Body of pancreas (tissue), 4 donors: ENCODE measurements at regions not wholly inside any gene's neighbourhood (a gene's known extent, or its start where the extent isn't known, plus 50 kb on each side); places are given as distances from the start of the nearest gene placed in this dataset.
A peak's percentile ranks its signal among the peaks of the same experiment; 100 is the strongest.

ENCODE experiments used
- ATAC-seq: fragments of 150-250 bp; one replicate; pipeline ENCODE4 v1.9.1; 2016
- DNase-seq, 4 donors: peaks; one replicate each; pipeline ENCODE4 v3.0.0-alpha.2; 2019
- H3K27ac ChIP-seq, 4 donors: fragments of 200-600 bp; sonication (generic); 1 replicate in 3 of 4; 2 replicates in 1 of 4; pipeline versions ENCODE4 v1.5.1 to v1.6.1; 2016 to 2019; ENCODE audit warnings: mild to moderate bottlenecking in 1 of 4, mixed read lengths in 1 of 4, moderate library complexity in 1 of 4
- H3K27me3 ChIP-seq, 2 donors: fragments of 200-600 bp; sonication (generic); one replicate each; pipeline ENCODE4 v1.6.0; 2016; ENCODE audit warnings: mild to moderate bottlenecking in 1 of 2
- H3K36me3 ChIP-seq, 2 donors: fragments of 200-600 bp; sonication (generic); replicated peaks in 1 of 2; 2 replicates each; pipeline ENCODE4 v1.5.1; 2016; ENCODE audit warnings: low read depth in 2 of 2; ENCODE audit not compliant: insufficient read depth in 1 of 2
- H3K4me1 ChIP-seq: fragments of 200-600 bp; sonication (generic); one replicate; pipeline ENCODE4 v1.6.0; 2016
- H3K4me3 ChIP-seq, 2 donors: fragments of 200-600 bp; sonication (generic); 1 replicate in 1 of 2; 2 replicates in 1 of 2; pipeline ENCODE4 v1.5.1; 2016 to 2019
- H3K9me3 ChIP-seq, 3 donors: fragments of 200-600 bp; sonication (generic); 1 replicate in 2 of 3; 2 replicates in 1 of 3; pipeline ENCODE4 v1.5.1; 2016
- CTCF ChIP-seq, 7 experiments: fragments of 450-650 bp in 4 of 7; fragments of 200-600 bp in 3 of 7; sonication (generic) in 3 of 7; IDR thresholded peaks; one replicate each; pipeline ENCODE4 v1.5.1; 2016 to 2019; ENCODE audit warnings: antibody characterized with exemption in 7 of 7
- POLR2A ChIP-seq, 3 donors: fragments of 450-650 bp; IDR thresholded peaks; one replicate each; pipeline ENCODE4 v1.6.1; 2016; ENCODE audit warnings: antibody characterized with exemption in 3 of 3, mild to moderate bottlenecking in 2 of 3
- WGBS, 2 donors: methylation state at CpG; one replicate each; pipeline ENCODE4 v1.1.5; 2017; 5-methylcytosine and 5-hydroxymethylcytosine counted together
- intact Hi-C: fragments of 100-400 bp; cut with DNase I; formaldehyde crosslinking; loops from one replicate; pipeline ENCODE4 v1.15.1; 2023

DNA sequence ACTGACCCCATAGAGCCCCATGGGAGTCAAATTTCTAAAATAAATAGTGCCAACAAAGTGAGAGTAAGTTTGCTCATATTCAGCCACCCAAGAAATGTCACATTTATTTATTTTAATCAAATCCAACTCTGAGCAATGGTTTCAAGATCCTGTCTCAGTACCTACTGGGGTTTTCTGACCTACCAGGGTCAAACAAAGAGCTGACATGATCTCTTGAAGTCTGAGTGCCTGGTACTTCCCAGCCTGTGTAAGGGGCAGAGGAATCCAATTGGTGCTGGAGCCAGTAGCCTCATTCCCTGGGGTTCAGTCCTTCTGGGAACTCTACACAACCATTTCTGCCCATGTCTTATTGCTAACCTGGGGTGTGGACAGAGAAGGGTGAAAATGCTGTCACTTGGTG lies 104.6 kb upstream of the SERP2 start:
- Histone ChIP-seq H3K4me1 (no peaks in the 10 kb centered on the region), H3K9me3 (no peaks in the 10 kb centered on the region), H3K4me3 (no peak overlapping the region), H3K27ac (no peak overlapping the region), H3K36me3 (no peaks in the 10 kb centered on the region), H3K27me3 (no peaks in the 10 kb centered on the region)
- DNase-seq (no peak), ATAC-seq (no peak)
- TF ChIP-seq CTCF (IDR thresholded peaks at IDR 0.05) = no peak
- TF ChIP-seq POLR2A (IDR thresholded peaks at IDR 0.05) = no peak
- intact Hi-C loops = no loop called here

- no peaks in the 10 kb centered on the region for H3K9me3 ChIP-seq
- H3K4me1 ChIP-seq = no peaks in the 10 kb centered on the region
- intact Hi-C loops = no loop called here
- DNase-seq (no peak), ATAC-seq (no peak)
- H3K36me3 ChIP-seq = no peaks in the 10 kb centered on the region
- no peaks in the 10 kb centered on the region for H3K27me3 ChIP-seq
- H3K27ac ChIP-seq = no peak overlapping the region
- no peak overlapping the region for H3K4me3 ChIP-seq
- TF ChIP-seq POLR2A (IDR thresholded peaks at IDR 0.05) (no peak), CTCF (IDR thresholded peaks at IDR 0.05) (no peak)
- WGBS, 2 donors = 85% methylated on average over 3 of the region's 3 CpGs
Observed at GRCh38 chr13:44270150-44270549, 103.5 kb upstream of the SERP2 start.

DNA sequence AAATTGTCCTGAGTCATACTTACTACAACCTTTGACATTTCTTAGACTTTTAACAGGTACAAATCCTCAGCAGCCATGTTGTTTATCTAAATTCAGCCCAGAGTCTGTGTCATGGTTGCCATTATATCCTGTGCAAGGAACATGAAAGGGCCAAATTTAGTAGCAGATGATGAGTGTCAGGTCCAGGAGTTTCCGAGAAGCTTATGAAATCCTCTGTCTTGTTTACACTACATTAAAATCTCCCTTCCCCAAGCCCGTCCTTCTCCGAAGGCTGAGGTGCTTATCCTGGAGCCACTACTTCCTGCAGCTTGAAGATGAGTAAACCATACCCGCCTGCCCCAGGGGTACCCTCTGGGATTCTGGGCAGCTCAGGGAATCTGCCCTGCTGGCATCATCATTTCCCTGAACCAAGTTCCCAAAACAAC lies 102.6 kb upstream of the SERP2 start:
- H3K9me3 ChIP-seq = no peaks in the 10 kb centered on the region
- DNase-seq = no peak
- intact Hi-C loops = no loop called here
- no peaks in the 10 kb centered on the region for H3K36me3 ChIP-seq
- no peak for TF ChIP-seq CTCF (IDR thresholded peaks at IDR 0.05)
- TF ChIP-seq POLR2A (IDR thresholded peaks at IDR 0.05) = no peak
- 74 to 77% methylated on average over 4 of the region's 4 CpGs for WGBS, 2 donors
- H3K4me3 ChIP-seq = no peak overlapping the region
- peak overlapping the region in 1 of 4 donors; percentile 19 for H3K27ac ChIP-seq
- peak; percentile 33 for ATAC-seq
- no peaks in the 10 kb centered on the region for H3K4me1 ChIP-seq
- no peaks in the 10 kb centered on the region for H3K27me3 ChIP-seq

DNA sequence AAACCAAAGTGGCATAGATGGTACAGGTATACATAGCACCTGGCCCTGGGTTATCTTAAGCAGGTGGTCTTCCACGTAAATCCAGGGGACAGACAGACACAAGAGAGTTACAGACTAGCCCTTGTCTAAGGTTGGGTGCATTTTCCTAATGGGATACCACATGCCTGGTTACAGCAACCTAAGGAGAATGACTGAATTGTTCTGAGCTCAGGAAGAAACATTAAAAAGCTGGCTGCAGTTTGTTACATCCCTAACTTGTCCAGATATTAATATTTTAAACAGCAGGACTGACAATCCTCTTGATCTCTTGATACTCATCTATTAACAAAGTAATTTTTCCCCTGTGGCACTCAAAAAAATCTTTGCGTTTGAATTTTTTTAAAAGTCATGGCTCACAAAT lies 102.2 kb upstream of the SERP2 start:
- no peaks in the 10 kb centered on the region for H3K9me3 ChIP-seq
- no peaks in the 10 kb centered on the region for H3K27me3 ChIP-seq
- no peaks in the 10 kb centered on the region for H3K4me1 ChIP-seq
- intact Hi-C loops = no loop called here
- WGBS, 2 donors = 61 to 68% methylated on average over 2 of the region's 2 CpGs
- no peak for ATAC-seq
- H3K4me3 ChIP-seq = no peak overlapping the region
- DNase-seq = no peak
- peak overlapping the region in 1 of 4 donors; percentile 19 for H3K27ac ChIP-seq
- H3K36me3 ChIP-seq = no peaks in the 10 kb centered on the region
- TF ChIP-seq CTCF (IDR thresholded peaks at IDR 0.05) (no peak), POLR2A (IDR thresholded peaks at IDR 0.05) (no peak)

- intact Hi-C loops = no loop called here
- Histone ChIP-seq H3K4me3 (no peak overlapping the region), H3K27ac (peak overlapping the region in 1 of 4 donors; percentile 19), H3K4me1 (no peaks in the 10 kb centered on the region), H3K27me3 (no peaks in the 10 kb centered on the region), H3K36me3 (no peaks in the 10 kb centered on the region), H3K9me3 (no peaks in the 10 kb centered on the region)
- 73 to 86% methylated on average over 1 of the region's 1 CpG for WGBS, 2 donors
- TF ChIP-seq CTCF (IDR thresholded peaks at IDR 0.05) (no peak), POLR2A (IDR thresholded peaks at IDR 0.05) (no peak)
- ATAC-seq = no peak
- DNase-seq = peak in 2 of 4 donors; percentile 13 to 28
Observed at GRCh38 chr13:44271915-44272341, 101.7 kb upstream of the SERP2 start.
